CD14-positive monocyte (primary cell): ENCODE measurements at regions not wholly inside any gene's neighbourhood (a gene's known extent, or its start where the extent isn't known, plus 50 kb on each side); places are given as distances from the start of the nearest gene placed in this dataset.
A peak's percentile ranks its signal among the peaks of the same experiment; 100 is the strongest.

Source experiments
- DNase-seq, 3 donors: peaks; one replicate each; pipeline ENCODE4 v3.0.0-alpha.2; 2011 to 2022
- H2AFZ ChIP-seq: 2 replicates; pipeline ENCODE4 v1.6.0; 2012; ENCODE audit warnings: mild to moderate bottlenecking, low read depth, low read length, inconsistent platforms; ENCODE audit not compliant: insufficient read depth, poor library complexity, severe bottlenecking
- H3K27ac ChIP-seq, 2 donors: 1 replicate in 1 of 2; 2 replicates in 1 of 2; pipeline ENCODE4 v1.5.1; 2012 to 2013; ENCODE audit warnings: low read length in 2 of 2, control low read depth in 1 of 2, inconsistent platforms in 1 of 2, low read depth in 1 of 2, mild to moderate bottlenecking in 1 of 2
- H3K27me3 ChIP-seq, 2 donors: one replicate each; pipeline versions ENCODE4 v1.6.0 to v1.6.1; 2011 to 2013; ENCODE audit warnings: low read length in 2 of 2; ENCODE audit not compliant: control insufficient read depth in 2 of 2, insufficient read depth in 2 of 2
- H3K36me3 ChIP-seq, 2 donors: replicated peaks in 1 of 2; 1 replicate in 1 of 2; 2 replicates in 1 of 2; pipeline versions ENCODE4 v1.5.1 to v1.6.1; 2012 to 2013; ENCODE audit warnings: low read length in 2 of 2, control low read depth in 1 of 2, inconsistent platforms in 1 of 2, mild to moderate bottlenecking in 1 of 2; ENCODE audit not compliant: insufficient read depth in 2 of 2, control insufficient read depth in 1 of 2
- H3K4me1 ChIP-seq, 2 donors: 1 replicate in 1 of 2; 2 replicates in 1 of 2; pipeline versions ENCODE4 v1.5.1 to v1.6.1; 2012 to 2013; ENCODE audit warnings: low read length in 2 of 2, control low read depth in 1 of 2, inconsistent platforms in 1 of 2, mild to moderate bottlenecking in 1 of 2, moderate library complexity in 1 of 2; ENCODE audit not compliant: insufficient read depth in 2 of 2, control insufficient read depth in 1 of 2
- H3K4me2 ChIP-seq: replicated peaks from 2 replicates; pipeline ENCODE3; 2012; ENCODE audit warnings: low read length, moderate library complexity, mild to moderate bottlenecking; ENCODE audit not compliant: poor library complexity, severe bottlenecking; ENCODE audit errors: extremely low read depth
- H3K4me3 ChIP-seq, 3 experiments: fragments of 200-600 bp in 1 of 3; sonication (generic) in 1 of 3; replicated peaks in 1 of 3; 1 replicate in 2 of 3; 2 replicates in 1 of 3; pipeline ENCODE4 v1.5.1; 2011 to 2013; ENCODE audit warnings: low read length in 3 of 3, mild to moderate bottlenecking in 3 of 3, control low read depth in 2 of 3, low read depth in 2 of 3, inconsistent platforms in 1 of 3, moderate library complexity in 1 of 3
- H3K79me2 ChIP-seq: 2 replicates; pipeline ENCODE4 v1.6.0; 2012; ENCODE audit warnings: mild to moderate bottlenecking, control low read depth, inconsistent platforms, low read length, moderate library complexity; ENCODE audit not compliant: insufficient read depth
- H3K9ac ChIP-seq: 2 replicates; pipeline ENCODE4 v1.6.0; 2017; ENCODE audit warnings: low read length, mild to moderate bottlenecking; ENCODE audit not compliant: insufficient read depth, poor library complexity, severe bottlenecking
- H3K9me3 ChIP-seq, 2 donors: replicated peaks in 1 of 2; 1 replicate in 1 of 2; 2 replicates in 1 of 2; pipeline versions ENCODE4 v1.5.1 to v1.6.1; 2012 to 2013; ENCODE audit warnings: low read length in 2 of 2, control low read depth in 1 of 2; ENCODE audit not compliant: control insufficient read depth in 1 of 2, insufficient read depth in 1 of 2
- H4K20me1 ChIP-seq: 2 replicates; pipeline ENCODE4 v1.6.0; 2012; ENCODE audit warnings: mild to moderate bottlenecking, low read length, control low read depth, moderate library complexity; ENCODE audit not compliant: insufficient read depth
- H3K27ac Mint-ChIP-seq, 7 donors: one replicate each; pipeline ENCODE4 v1.8.0; 2020; ENCODE audit warnings: mild to moderate bottlenecking in 7 of 7, mixed read lengths in 7 of 7, moderate library complexity in 6 of 7, inconsistent platforms in 2 of 7
- H3K27me3 Mint-ChIP-seq, 3 donors: one replicate each; pipeline ENCODE4 v1.8.0; 2021 to 2022; ENCODE audit warnings: low read depth in 3 of 3, mild to moderate bottlenecking in 3 of 3, mixed read lengths in 3 of 3, moderate library complexity in 3 of 3, inconsistent platforms in 1 of 3
- H3K36me3 Mint-ChIP-seq, 2 donors: one replicate each; pipeline ENCODE4 v1.8.0; 2020; ENCODE audit warnings: mixed read lengths in 2 of 2, inconsistent platforms in 1 of 2, mild to moderate bottlenecking in 1 of 2
- H3K4me1 Mint-ChIP-seq: one replicate; pipeline ENCODE4 v1.8.0; 2020; ENCODE audit warnings: mild to moderate bottlenecking, mixed read lengths
- H3K4me3 Mint-ChIP-seq, 2 donors: one replicate each; pipeline ENCODE4 v1.8.0; 2020; ENCODE audit warnings: mild to moderate bottlenecking in 2 of 2, mixed read lengths in 2 of 2, moderate library complexity in 1 of 2
- H3K9me3 Mint-ChIP-seq, 7 donors: one replicate each; pipeline ENCODE4 v1.8.0; 2020 to 2022; ENCODE audit warnings: mixed read lengths in 7 of 7, mild to moderate bottlenecking in 6 of 7, moderate library complexity in 6 of 7, inconsistent platforms in 2 of 7
- WGBS: methylation state at CpG from one replicate; pipeline ENCODE4 v1.1.5; 2013; ENCODE audit warnings: missing lambda C conversion rate; ENCODE audit not compliant: insufficient coverage; 5-methylcytosine and 5-hydroxymethylcytosine counted together
- intact Hi-C, 2 donors: fragments of 100-400 bp; cut with micrococcal nuclease; formaldehyde crosslinking; loops; one replicate each; pipeline versions ENCODE4 v1.15.0 to v1.15.1; 2023
- TF ChIP-seq, protein P1 (sequence below): fragments of 200-600 bp; IDR thresholded peaks from one replicate; pipeline ENCODE4 v1.8.0; 2022; ENCODE audit warnings: antibody characterized with exemption, mild to moderate bottlenecking

DNA sequence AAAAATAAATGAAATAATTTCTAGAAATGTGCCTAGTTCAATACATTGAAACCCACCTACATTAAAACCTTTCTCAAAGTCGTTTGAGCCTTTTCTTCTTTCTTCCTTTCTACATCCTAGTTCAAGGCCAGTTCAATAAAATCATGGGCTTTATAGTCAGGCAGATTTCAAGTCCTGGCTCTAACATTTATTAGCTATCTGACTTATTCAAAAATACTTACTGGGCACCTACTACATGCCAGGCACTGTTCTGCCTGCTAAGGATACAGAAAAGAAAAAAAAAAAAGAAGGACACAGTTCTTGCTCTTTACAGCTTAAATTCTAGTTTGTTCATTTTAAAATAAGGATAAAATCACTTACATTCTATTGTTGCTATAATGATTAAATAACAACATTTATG is 134.2 kb upstream of the FGGY start:
- H3K27me3 Mint-ChIP-seq, result peaks cover 0 to 8% (median 4%) of the 10 kb centered on the region in 3 donors
- Histone ChIP-seq H4K20me1 (no peaks in the 10 kb centered on the region), H3K79me2 (no peaks in the 10 kb centered on the region), H3K4me1 (peaks cover 0 to 4% of the 10 kb centered on the region in 2 donors), H3K27ac (no peak overlapping the region), H3K4me2 (no peak overlapping the region), H2AFZ (no peak overlapping the region), H3K9ac (no peak overlapping the region), H3K36me3 (no peaks in the 10 kb centered on the region), H3K27me3 (no peaks in the 10 kb centered on the region), H3K4me3 (no peak overlapping the region), H3K9me3 (peaks cover 0 to 9% of the 10 kb centered on the region in 2 donors)
- no peak for DNase-seq
- peaks cover 4 to 13% (median 9%) of the 10 kb centered on the region in 7 donors for H3K9me3 Mint-ChIP-seq
- TF ChIP-seq, protein P1, sequence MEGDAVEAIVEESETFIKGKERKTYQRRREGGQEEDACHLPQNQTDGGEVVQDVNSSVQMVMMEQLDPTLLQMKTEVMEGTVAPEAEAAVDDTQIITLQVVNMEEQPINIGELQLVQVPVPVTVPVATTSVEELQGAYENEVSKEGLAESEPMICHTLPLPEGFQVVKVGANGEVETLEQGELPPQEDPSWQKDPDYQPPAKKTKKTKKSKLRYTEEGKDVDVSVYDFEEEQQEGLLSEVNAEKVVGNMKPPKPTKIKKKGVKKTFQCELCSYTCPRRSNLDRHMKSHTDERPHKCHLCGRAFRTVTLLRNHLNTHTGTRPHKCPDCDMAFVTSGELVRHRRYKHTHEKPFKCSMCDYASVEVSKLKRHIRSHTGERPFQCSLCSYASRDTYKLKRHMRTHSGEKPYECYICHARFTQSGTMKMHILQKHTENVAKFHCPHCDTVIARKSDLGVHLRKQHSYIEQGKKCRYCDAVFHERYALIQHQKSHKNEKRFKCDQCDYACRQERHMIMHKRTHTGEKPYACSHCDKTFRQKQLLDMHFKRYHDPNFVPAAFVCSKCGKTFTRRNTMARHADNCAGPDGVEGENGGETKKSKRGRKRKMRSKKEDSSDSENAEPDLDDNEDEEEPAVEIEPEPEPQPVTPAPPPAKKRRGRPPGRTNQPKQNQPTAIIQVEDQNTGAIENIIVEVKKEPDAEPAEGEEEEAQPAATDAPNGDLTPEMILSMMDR, result no peak
- no peak overlapping the region for H3K27ac Mint-ChIP-seq
- intact Hi-C loops, result no loop called here
- no peak overlapping the region for H3K4me3 Mint-ChIP-seq
- H3K4me1 Mint-ChIP-seq, result peaks cover 6% of the 10 kb centered on the region
- H3K36me3 Mint-ChIP-seq, result no peaks in the 10 kb centered on the region
- WGBS, result 80% methylated on average over 1 of the region's 1 CpG

DNA sequence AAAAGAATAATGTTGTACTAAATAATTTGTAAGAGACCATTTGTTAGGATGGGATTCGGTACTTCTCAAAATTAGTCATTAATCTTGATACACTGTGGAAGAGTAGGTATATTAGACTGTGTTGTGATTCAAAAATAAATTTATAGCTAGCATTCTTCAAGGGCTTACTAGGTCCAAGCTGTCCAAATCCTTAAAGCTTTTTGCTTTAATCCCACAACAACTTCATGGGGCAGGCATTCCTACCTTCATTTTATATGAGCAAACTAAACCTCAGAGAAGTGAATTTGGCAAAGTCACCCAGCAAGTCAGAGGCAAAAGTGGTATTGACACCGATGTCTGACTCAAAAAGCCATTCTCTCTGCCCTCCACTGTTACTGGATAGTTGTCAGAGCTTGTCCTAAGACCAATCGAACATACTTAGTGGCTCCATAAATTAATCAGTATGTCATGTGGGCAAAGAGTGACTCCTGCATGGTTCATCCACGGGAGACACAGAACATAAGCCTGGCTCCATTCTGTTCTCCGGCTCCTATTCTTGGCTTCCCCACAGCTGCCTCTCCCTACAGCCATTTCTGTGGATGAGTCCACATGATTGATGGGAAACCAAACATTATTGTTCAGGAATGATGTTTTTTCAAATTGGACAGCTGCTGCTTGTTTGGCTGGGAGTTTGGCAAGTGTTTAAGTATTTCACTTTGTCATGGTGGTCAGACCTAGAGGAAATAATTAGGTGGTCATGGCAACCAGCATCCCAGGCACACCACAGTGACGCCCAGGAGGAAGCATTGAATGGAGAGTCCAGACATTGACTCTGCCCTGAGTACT is 133.4 kb upstream of the FGGY start:
- TF ChIP-seq, protein P1, result no peak
- Mint-ChIP-seq H3K36me3 (no peaks in the 10 kb centered on the region), H3K4me3 (peak overlapping the region in 1 of 2 donors; percentile 13), H3K4me1 (peaks cover 6% of the 10 kb centered on the region), H3K27ac (peak overlapping the region in 2 of 7 donors; percentile 26 to 29), H3K27me3 (peaks cover 0 to 8% (median 4%) of the 10 kb centered on the region in 3 donors), H3K9me3 (peaks cover 2 to 7% (median 4%) of the 10 kb centered on the region in 7 donors)
- Histone ChIP-seq H3K4me3 (no peak overlapping the region), H2AFZ (no peak overlapping the region), H3K9ac (no peak overlapping the region), H3K4me2 (no peak overlapping the region), H3K27ac (no peak overlapping the region), H3K9me3 (peaks cover 0 to 4% of the 10 kb centered on the region in 2 donors), H3K4me1 (peaks cover 0 to 4% of the 10 kb centered on the region in 2 donors), H3K79me2 (no peaks in the 10 kb centered on the region), H3K27me3 (no peaks in the 10 kb centered on the region), H4K20me1 (no peaks in the 10 kb centered on the region), H3K36me3 (no peaks in the 10 kb centered on the region)
- intact Hi-C loops, result no loop called here
- WGBS, result 72% methylated on average over 3 of the region's 6 CpGs
- DNase-seq, result peak in 2 of 3 donors; percentile 7 to 27
